H9 (cell line): ENCODE measurements at regions not wholly inside any gene's neighbourhood (a gene's known extent, or its start where the extent isn't known, plus 50 kb on each side); places are given as distances from the start of the nearest gene placed in this dataset.
"Not testable (repeated sequence)": the region's sequence is repeated elsewhere in the genome, so short reads cannot be mapped to it uniquely, and the experiment has no call there.

Experiments used
- DNase-seq: peaks from one replicate; pipeline ENCODE4 v3.0.0-alpha.2; 2017
- H2AFZ ChIP-seq: one replicate; pipeline ENCODE4 v1.6.1; 2013; ENCODE audit warnings: mild to moderate bottlenecking, low read length, control low read depth, moderate library complexity
- H2AK5ac ChIP-seq: 2 replicates; pipeline ENCODE4 v1.6.1; 2013; ENCODE audit warnings: low read length, control low read depth, mixed read lengths; ENCODE audit not compliant: insufficient read length
- H2BK120ac ChIP-seq: one replicate; pipeline ENCODE4 v1.6.1; 2013; ENCODE audit warnings: low read depth, mild to moderate bottlenecking, low read length, control low read depth, inconsistent platforms; ENCODE audit not compliant: poor library complexity, severe bottlenecking
- H2BK12ac ChIP-seq: 2 replicates; pipeline ENCODE4 v1.6.1; 2013; ENCODE audit warnings: low read length, control low read depth, mixed read lengths, low read depth; ENCODE audit not compliant: insufficient read length
- H2BK15ac ChIP-seq: 2 replicates; pipeline ENCODE4 v1.6.1; 2013; ENCODE audit warnings: low read depth, low read length, control low read depth
- H2BK20ac ChIP-seq: one replicate; pipeline ENCODE4 v1.6.1; 2013; ENCODE audit warnings: low read depth, mild to moderate bottlenecking, low read length, control low read depth, inconsistent platforms; ENCODE audit not compliant: poor library complexity, severe bottlenecking
- H2BK5ac ChIP-seq: 2 replicates; pipeline ENCODE4 v1.6.1; 2013; ENCODE audit warnings: low read length, control low read depth, mixed read lengths; ENCODE audit not compliant: insufficient read length
- H3K14ac ChIP-seq: 2 replicates; pipeline ENCODE4 v1.6.1; 2013; ENCODE audit warnings: low read length, control low read depth; ENCODE audit not compliant: insufficient read depth
- H3K18ac ChIP-seq: 2 replicates; pipeline ENCODE4 v1.6.1; 2013; ENCODE audit warnings: low read depth, mild to moderate bottlenecking, mixed read lengths, low read length, control low read depth; ENCODE audit not compliant: insufficient read length
- H3K23ac ChIP-seq: 2 replicates; pipeline ENCODE4 v1.6.1; 2013; ENCODE audit warnings: low read length, control low read depth, mixed read lengths, low read depth; ENCODE audit not compliant: insufficient read length
- H3K23me2 ChIP-seq: 2 replicates; pipeline ENCODE4 v1.6.1; 2013; ENCODE audit warnings: low read depth, mild to moderate bottlenecking, mixed read lengths, low read length, control low read depth; ENCODE audit not compliant: insufficient read length, poor library complexity, severe bottlenecking
- H3K27ac ChIP-seq: 2 replicates; pipeline ENCODE4 v1.5.1; 2013; ENCODE audit warnings: low read length, control low read depth, mixed read lengths, low read depth; ENCODE audit not compliant: insufficient read length
- H3K27me3 ChIP-seq: 2 replicates; pipeline ENCODE4 v1.6.1; 2013; ENCODE audit warnings: low read length, control low read depth, inconsistent platforms; ENCODE audit not compliant: insufficient read depth
- H3K4ac ChIP-seq: 2 replicates; pipeline ENCODE4 v1.6.1; 2013; ENCODE audit warnings: low read depth, mild to moderate bottlenecking, control low read depth, inconsistent platforms, low read length, moderate library complexity
- H3K4me1 ChIP-seq: 2 replicates; pipeline ENCODE4 v1.6.1; 2013; ENCODE audit warnings: low read length, control low read depth, inconsistent platforms; ENCODE audit not compliant: insufficient read depth
- H3K4me2 ChIP-seq: 2 replicates; pipeline ENCODE4 v1.6.1; 2013; ENCODE audit warnings: low read length, control low read depth, mixed read lengths; ENCODE audit not compliant: insufficient read length, insufficient read depth
- H3K56ac ChIP-seq: 2 replicates; pipeline ENCODE4 v1.6.1; 2013; ENCODE audit warnings: low read depth, mild to moderate bottlenecking, mixed read lengths, low read length, control low read depth; ENCODE audit not compliant: insufficient read length
- H3K79me1 ChIP-seq: 2 replicates; pipeline ENCODE4 v1.6.1; 2013; ENCODE audit warnings: low read depth, mild to moderate bottlenecking, moderate library complexity, low read length, control low read depth, inconsistent platforms; ENCODE audit not compliant: insufficient read depth, poor library complexity, severe bottlenecking
- H3K79me2 ChIP-seq: 2 replicates; pipeline ENCODE4 v1.6.1; 2013; ENCODE audit warnings: low read length, control low read depth, inconsistent platforms; ENCODE audit not compliant: insufficient read depth
- H3K9ac ChIP-seq: 2 replicates; pipeline ENCODE4 v1.6.1; 2013; ENCODE audit warnings: low read length, control low read depth, mixed read lengths; ENCODE audit not compliant: insufficient read length; ENCODE audit errors: extremely low read depth
- H3K9me3 ChIP-seq: one replicate; pipeline ENCODE4 v1.6.1; 2013; ENCODE audit warnings: low read depth, low read length, inconsistent platforms; ENCODE audit not compliant: control insufficient read depth
- H3T11ph ChIP-seq: one replicate; pipeline ENCODE4 v1.6.1; 2013; ENCODE audit warnings: mild to moderate bottlenecking, low read length, control low read depth, inconsistent platforms
- H4K20me1 ChIP-seq: one replicate; pipeline ENCODE4 v1.6.1; 2013; ENCODE audit not compliant: control insufficient read depth, insufficient read length, insufficient read depth
- H4K5ac ChIP-seq: 2 replicates; pipeline ENCODE4 v1.6.1; 2013; ENCODE audit warnings: low read depth, mild to moderate bottlenecking, mixed read lengths, low read length, control low read depth; ENCODE audit not compliant: insufficient read length
- H4K8ac ChIP-seq: replicated peaks from 2 replicates; pipeline ENCODE4 v1.6.1; 2013; ENCODE audit warnings: low read length, control low read depth, mixed read lengths, low read depth; ENCODE audit not compliant: insufficient read length
- H4K91ac ChIP-seq: 2 replicates; pipeline ENCODE4 v1.6.1; 2013; ENCODE audit warnings: low read depth, mild to moderate bottlenecking, moderate library complexity, mixed read lengths, low read length, control low read depth; ENCODE audit not compliant: insufficient read length
- H3K27ac Mint-ChIP-seq, 3 experiments: 2 replicates in 2 of 3; 3 replicates in 1 of 3; pipeline ENCODE4 v1.8.0; 2020 to 2021; ENCODE audit warnings: mixed read lengths in 3 of 3, mild to moderate bottlenecking in 1 of 3, moderate library complexity in 1 of 3
- H3K27me3 Mint-ChIP-seq: 2 replicates; pipeline ENCODE4 v1.8.0; 2021; ENCODE audit warnings: low read depth, mild to moderate bottlenecking, moderate library complexity, mixed read lengths
- H3K36me3 Mint-ChIP-seq, 3 experiments: 2 replicates in 2 of 3; 3 replicates in 1 of 3; pipeline ENCODE4 v1.8.0; 2020 to 2021; ENCODE audit warnings: low read depth in 3 of 3, mixed read lengths in 3 of 3; ENCODE audit not compliant: insufficient read depth in 1 of 3
- H3K4me1 Mint-ChIP-seq, 2 experiments: 2 replicates each; pipeline ENCODE4 v1.8.0; 2020; ENCODE audit warnings: mixed read lengths in 2 of 2
- H3K4me3 Mint-ChIP-seq, 2 experiments: 2 replicates in 1 of 2; 3 replicates in 1 of 2; pipeline ENCODE4 v1.8.0; 2020 to 2021; ENCODE audit warnings: mild to moderate bottlenecking in 2 of 2, mixed read lengths in 2 of 2, moderate library complexity in 1 of 2
- H3K9me3 Mint-ChIP-seq, 2 experiments: 2 replicates in 1 of 2; 3 replicates in 1 of 2; pipeline ENCODE4 v1.8.0; 2020; ENCODE audit warnings: mild to moderate bottlenecking in 2 of 2, mixed read lengths in 2 of 2, moderate library complexity in 1 of 2
- CTCF ChIP-seq: fragments of 200-600 bp; sonication (generic); conservative IDR thresholded peaks from 3 replicates; pipeline ENCODE4 v1.8.0; 2021; ENCODE audit warnings: antibody characterized with exemption, mild to moderate bottlenecking
- WGBS: extraction: QIAGEN DNeasy Blood & Tissue Kit; methylation state at CpG from one replicate; pipeline ENCODE4 v1.1.7; 2013; ENCODE audit warnings: missing lambda C conversion rate, low lambda C conversion rate, mixed read lengths; ENCODE audit not compliant: insufficient read length; ENCODE audit errors: extremely low coverage; 5-methylcytosine and 5-hydroxymethylcytosine counted together

GRCh38 chr11:33948494-33948893 is 56.6 kb upstream of the LMO2 start:
- H3K4me1 Mint-ChIP-seq: peaks cover 2 to 9% of the 10 kb centered on the region in 2 experiments; a peak in 3 of 4 replicates
- Histone ChIP-seq H3T11ph (no peak overlapping the region), H3K4ac (no peak overlapping the region), H2BK20ac (no peak overlapping the region), H3K79me2 (no peaks in the 10 kb centered on the region), H2BK5ac (no peak overlapping the region), H3K27ac (no peak overlapping the region), H3K9ac (no peak overlapping the region), H3K4me1 (no peaks in the 10 kb centered on the region; the same call in 1 of the 2 replicates), H3K23ac (no peak overlapping the region), H2AFZ (no peak overlapping the region), H2AK5ac (no peak overlapping the region), H4K91ac (no peak overlapping the region), H3K9me3 (no peaks in the 10 kb centered on the region), H4K20me1 (no peaks in the 10 kb centered on the region), H3K56ac (no peak overlapping the region), H4K8ac (no peak overlapping the region), H4K5ac (no peak overlapping the region), H3K27me3 (no peaks in the 10 kb centered on the region), H3K4me2 (no peak overlapping the region), H2BK15ac (no peak overlapping the region), H3K14ac (no peak overlapping the region), H2BK12ac (no peak overlapping the region), H2BK120ac (no peak overlapping the region), H3K79me1 (no peaks in the 10 kb centered on the region), H3K18ac (no peak overlapping the region), H3K23me2 (no peaks in the 10 kb centered on the region)
- no peak for DNase-seq
- H3K36me3 Mint-ChIP-seq: no peaks in the 10 kb centered on the region
- no peak overlapping the region for H3K27ac Mint-ChIP-seq
- no peak overlapping the region for H3K4me3 Mint-ChIP-seq
- no peak for TF ChIP-seq CTCF
- WGBS: no CpG with 5 or more reads among the region's 2 CpGs
- H3K27me3 Mint-ChIP-seq: no peaks in the 10 kb centered on the region
- H3K9me3 Mint-ChIP-seq: no peaks in the 10 kb centered on the region

DNA sequence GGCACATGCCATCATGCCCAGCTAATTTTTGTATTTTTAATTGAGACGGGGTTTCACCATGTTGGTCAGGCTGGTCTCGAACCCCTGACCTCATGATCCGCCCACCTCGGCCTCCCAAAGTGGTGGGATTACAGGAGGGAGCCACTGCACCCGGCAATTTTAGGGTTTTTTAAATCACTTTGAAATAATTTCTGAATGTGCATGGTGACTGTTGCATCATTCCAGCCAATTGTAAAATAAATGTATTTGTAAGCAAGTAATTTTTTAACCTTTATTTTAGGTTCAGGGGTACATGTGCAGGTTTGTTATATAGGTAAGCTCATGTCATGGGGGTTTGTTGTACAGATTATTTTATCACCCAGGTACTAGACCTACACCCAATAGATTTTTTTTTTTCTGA is 56.0 kb upstream of the LMO2 start:
- H3K27me3 Mint-ChIP-seq, H2AFZ ChIP-seq, H3T11ph ChIP-seq, H3K9me3 ChIP-seq, H3K9me3 Mint-ChIP-seq, H2AK5ac ChIP-seq, H2BK5ac ChIP-seq, H3K79me2 ChIP-seq, H3K23me2 ChIP-seq, H4K91ac ChIP-seq, H3K27ac ChIP-seq, H3K27me3 ChIP-seq, H3K4me3 Mint-ChIP-seq, H3K79me1 ChIP-seq, H2BK12ac ChIP-seq, H2BK20ac ChIP-seq, H3K36me3 Mint-ChIP-seq, H4K20me1 ChIP-seq, H2BK15ac ChIP-seq, H3K9ac ChIP-seq, H4K5ac ChIP-seq, H4K8ac ChIP-seq, H2BK120ac ChIP-seq, H3K23ac ChIP-seq, H3K18ac ChIP-seq, H3K4ac ChIP-seq, DNase-seq, H3K4me1 ChIP-seq, H3K56ac ChIP-seq, H3K14ac ChIP-seq, H3K27ac Mint-ChIP-seq, H3K4me2 ChIP-seq: not testable (repeated sequence)
- peaks cover 4 to 11% of the 10 kb centered on the region in 2 experiments for H3K4me1 Mint-ChIP-seq
- WGBS: no CpG with 5 or more reads among the region's 5 CpGs
